NCI-H187 treated with DMSO at 0.1 percent for 48 hours (cell line): ENCODE measurements at regions not wholly inside any gene's neighbourhood (a gene's known extent, or its start where the extent isn't known, plus 50 kb on each side); places are given as distances from the start of the nearest gene placed in this dataset.

Experiments
- DNase-seq: peaks from one replicate; lab custom pipeline; 2025; lab: John Stamatoyannopoulos, UW

GRCh38 chr6:155528335-155528734, 72.7 kb upstream of the NOX3 start:
- no peak for DNase-seq

- no peak for DNase-seq
Measured at GRCh38 chr6:155527443-155527842, 71.8 kb upstream of the NOX3 start.

- no peak for DNase-seq
Measured at GRCh38 chr6:155523821-155524651, 68.4 kb upstream of the NOX3 start.

- DNase-seq: no peak
Measured at GRCh38 chr6:155521719-155522118, 66.1 kb upstream of the NOX3 start.

- DNase-seq: no peak
Measured at GRCh38 chr6:155520078-155520477, 64.4 kb upstream of the NOX3 start.

GRCh38 chr6:155519176-155519738, 63.6 kb upstream of the NOX3 start:
- no peak for DNase-seq

- no peak for DNase-seq
Measured at GRCh38 chr6:155517294-155517693, 61.7 kb upstream of the NOX3 start.

GRCh38 chr6:155510879-155511278, 55.2 kb upstream of the NOX3 start:
- no peak for DNase-seq

GRCh38 chr6:155509743-155510475, 54.3 kb upstream of the NOX3 start:
- no peak for DNase-seq

- DNase-seq: no peak
Measured at GRCh38 chr6:155505608-155505989, 50.0 kb upstream of the NOX3 start.
